Fibroblast of lung (primary cell): ENCODE measurements at regions not wholly inside any gene's neighbourhood (a gene's known extent, or its start where the extent isn't known, plus 50 kb on each side); places are given as distances from the start of the nearest gene placed in this dataset.

ENCODE experiments used
- DNase-seq, 2 donors: peaks; one replicate each; pipeline versions ENCODE4 v3.0.0 to v3.0.0-alpha.2; 2010; ENCODE audit warnings: low read depth in 2 of 2
- H2AFZ ChIP-seq: 2 replicates; pipeline ENCODE4 v1.5.1; 2012; ENCODE audit warnings: low read length, control low read depth, inconsistent platforms
- H3K27ac ChIP-seq: 2 replicates; pipeline ENCODE4 v1.5.1; 2011; ENCODE audit warnings: low read length, control low read depth; ENCODE audit not compliant: insufficient read depth
- H3K27me3 ChIP-seq: 2 replicates; pipeline ENCODE4 v1.5.1; 2011; ENCODE audit warnings: mild to moderate bottlenecking, low read length; ENCODE audit not compliant: control insufficient read depth, insufficient read depth
- H3K36me3 ChIP-seq: 2 replicates; pipeline ENCODE4 v1.5.1; 2011; ENCODE audit warnings: low read length; ENCODE audit not compliant: control insufficient read depth, insufficient read depth
- H3K4me1 ChIP-seq: 2 replicates; pipeline ENCODE4 v1.5.1; 2011; ENCODE audit warnings: low read length; ENCODE audit not compliant: control insufficient read depth, insufficient read depth; ENCODE audit errors: extremely low read depth
- H3K4me2 ChIP-seq: 2 replicates; pipeline ENCODE4 v1.5.1; 2011; ENCODE audit warnings: low read length, control low read depth; ENCODE audit not compliant: insufficient read depth; ENCODE audit errors: extremely low read depth
- H3K4me3 ChIP-seq, 4 experiments: fragments of 200-600 bp in 1 of 4; sonication (generic) in 1 of 4; replicated peaks in 1 of 4; 2 replicates each; pipeline ENCODE4 v1.5.1; 2011 to 2016; ENCODE audit warnings: low read length in 4 of 4, low read depth in 3 of 4, mild to moderate bottlenecking in 3 of 4, control low read depth in 2 of 4, inconsistent platforms in 1 of 4, mixed read lengths in 1 of 4; ENCODE audit not compliant: insufficient read depth in 1 of 4; ENCODE audit errors: control extremely low read depth in 1 of 4
- H3K79me2 ChIP-seq: 2 replicates; pipeline ENCODE4 v1.5.1; 2012; ENCODE audit warnings: mild to moderate bottlenecking, low read length, inconsistent platforms; ENCODE audit not compliant: control insufficient read depth, insufficient read depth
- H3K9ac ChIP-seq: 2 replicates; pipeline ENCODE4 v1.5.1; 2011; ENCODE audit warnings: mild to moderate bottlenecking, low read length, control low read depth; ENCODE audit not compliant: insufficient read depth
- H3K9me3 ChIP-seq: 2 replicates; pipeline ENCODE4 v1.5.1; 2012; ENCODE audit warnings: low read depth, low read length; ENCODE audit not compliant: control insufficient read depth, insufficient read depth
- H4K20me1 ChIP-seq: 2 replicates; pipeline ENCODE4 v1.5.1; 2011; ENCODE audit warnings: low read length; ENCODE audit not compliant: control insufficient read depth, insufficient read depth; ENCODE audit errors: extremely low read depth
- CTCF ChIP-seq, 2 donors: IDR thresholded peaks in 1 of 2; conservative IDR thresholded peaks in 1 of 2; 1 replicate in 1 of 2; 2 replicates in 1 of 2; pipeline ENCODE4 v1.5.1; 2011 to 2012; ENCODE audit warnings: low read length in 2 of 2, control low read depth in 1 of 2, inconsistent platforms in 1 of 2, low read depth in 1 of 2, mild to moderate bottlenecking in 1 of 2
- EZH2 ChIP-seq: IDR thresholded peaks from 2 replicates; pipeline ENCODE4 v1.5.1; 2012; ENCODE audit warnings: low read length, control low read depth, mild to moderate bottlenecking; ENCODE audit errors: missing control alignments

- H3K79me2 ChIP-seq, result no peaks in the 10 kb centered on the region
- no peak overlapping the region for H3K9ac ChIP-seq
- H4K20me1 ChIP-seq, result no peaks in the 10 kb centered on the region
- H3K4me3 ChIP-seq, result no peak overlapping the region
- no peaks in the 10 kb centered on the region for H3K9me3 ChIP-seq
- no peak for DNase-seq
- no peaks in the 10 kb centered on the region for H3K27me3 ChIP-seq
- TF ChIP-seq CTCF (conservative IDR thresholded peaks at IDR 0.05 in 1 of 2, IDR thresholded peaks at IDR 0.05 in 1 of 2; ENCODE audit: low read depth in 1 of 2, low read length in 2 of 2) (no peak), EZH2 (no peak)
- H3K4me1 ChIP-seq, result no peaks in the 10 kb centered on the region
- H3K4me2 ChIP-seq, result no peak overlapping the region
- H3K27ac ChIP-seq, result no peak overlapping the region
- H2AFZ ChIP-seq, result no peak overlapping the region
- no peaks in the 10 kb centered on the region for H3K36me3 ChIP-seq
Observed at GRCh38 chr5:109971968-109972367, 282.2 kb downstream of the MAN2A1 start.

GRCh38 chr5:109981979-109982378, 292.3 kb downstream of the MAN2A1 start:
- H3K4me3 ChIP-seq, result no peak overlapping the region
- H4K20me1 ChIP-seq, result no peaks in the 10 kb centered on the region
- no peaks in the 10 kb centered on the region for H3K9me3 ChIP-seq
- H3K27ac ChIP-seq, result no peak overlapping the region
- no peaks in the 10 kb centered on the region for H3K27me3 ChIP-seq
- H3K4me2 ChIP-seq, result no peak overlapping the region
- TF ChIP-seq EZH2 (no peak), CTCF (conservative IDR thresholded peaks at IDR 0.05 in 1 of 2, IDR thresholded peaks at IDR 0.05 in 1 of 2; ENCODE audit: low read depth in 1 of 2, low read length in 2 of 2) (no peak)
- no peak for DNase-seq
- no peaks in the 10 kb centered on the region for H3K36me3 ChIP-seq
- H3K79me2 ChIP-seq, result no peaks in the 10 kb centered on the region
- H3K4me1 ChIP-seq, result no peaks in the 10 kb centered on the region
- no peak overlapping the region for H2AFZ ChIP-seq
- H3K9ac ChIP-seq, result no peak overlapping the region

- Histone ChIP-seq H3K27ac (no peak overlapping the region), H3K9me3 (no peaks in the 10 kb centered on the region), H2AFZ (no peak overlapping the region), H3K4me2 (no peak overlapping the region), H3K4me1 (no peaks in the 10 kb centered on the region), H4K20me1 (no peaks in the 10 kb centered on the region), H3K36me3 (no peaks in the 10 kb centered on the region), H3K27me3 (no peaks in the 10 kb centered on the region), H3K79me2 (no peaks in the 10 kb centered on the region), H3K4me3 (no peak overlapping the region), H3K9ac (no peak overlapping the region)
- DNase-seq, result peak in 1 of 2 donors; percentile 66
- TF ChIP-seq EZH2, result no peak
- no peak for TF ChIP-seq CTCF (conservative IDR thresholded peaks at IDR 0.05 in 1 of 2, IDR thresholded peaks at IDR 0.05 in 1 of 2; ENCODE audit: low read depth in 1 of 2, low read length in 2 of 2)
Observed at GRCh38 chr5:109982966-109983534, 293.3 kb downstream of the MAN2A1 start.
